Caco-2 (cell line): ENCODE measurements at regions not wholly inside any gene's neighbourhood (a gene's known extent, or its start where the extent isn't known, plus 50 kb on each side); places are given as distances from the start of the nearest gene placed in this dataset.

Experiments
- BruUV-seq: library from RNA; stranded (reverse); fragments of 400-500 nt; replicated peaks from 2 replicates; lab custom pipeline; 2021; lab: Mats Ljungman, UMichigan
- CTCF ChIA-PET: fragments of 300-600 bp; sonication (Branson Sonifier 250); formaldehyde crosslinking; loops from one replicate; lab custom pipeline; 2022; ENCODE audit warnings: antibody characterized with exemption; lab: Charles Lee
- POLR2A ChIA-PET: fragments of 300-600 bp; sonication (Branson Sonifier 250); formaldehyde crosslinking; loops from one replicate; lab custom pipeline; 2022; ENCODE audit warnings: antibody characterized with exemption; lab: Charles Lee
- DNase-seq, 2 experiments: peaks; one replicate each; pipeline versions ENCODE4 v3.0.0 to v3.0.0-alpha.2; 2020 to 2022
- H3K27me3 ChIP-seq: replicated peaks from 2 replicates; pipeline ENCODE4 v1.6.0; 2011; ENCODE audit warnings: low read length; ENCODE audit not compliant: control insufficient read depth, insufficient read depth
- H3K36me3 ChIP-seq: 2 replicates; pipeline ENCODE4 v1.5.1; 2011; ENCODE audit warnings: low read length; ENCODE audit not compliant: control insufficient read depth, insufficient read depth
- H3K4me1 ChIP-seq: fragments of 250-450 bp; sonication (Bioruptor Pico); 2 replicates; pipeline ENCODE4 v1.5.1; 2020; ENCODE audit warnings: mild to moderate bottlenecking
- H3K4me3 ChIP-seq: 2 replicates; pipeline ENCODE4 v1.5.1; 2011; ENCODE audit warnings: low read depth, mild to moderate bottlenecking, control low read depth, low read length
- H3K9me3 ChIP-seq: fragments of 250-450 bp; sonication (Bioruptor Pico); 2 replicates; pipeline ENCODE4 v1.5.1; 2020; ENCODE audit warnings: mild to moderate bottlenecking, moderate library complexity
- H3K27ac Mint-ChIP-seq: one replicate; pipeline ENCODE4 v1.8.0; 2022; ENCODE audit warnings: mixed read lengths; ENCODE audit not compliant: unreplicated experiment
- H3K27me3 Mint-ChIP-seq: one replicate; pipeline ENCODE4 v1.8.0; 2022; ENCODE audit warnings: mixed read lengths; ENCODE audit not compliant: insufficient read depth, unreplicated experiment
- H3K36me3 Mint-ChIP-seq: one replicate; pipeline ENCODE4 v1.8.0; 2022; ENCODE audit warnings: mild to moderate bottlenecking, mixed read lengths; ENCODE audit not compliant: insufficient read depth, unreplicated experiment
- H3K4me1 Mint-ChIP-seq: one replicate; pipeline ENCODE4 v1.8.0; 2022; ENCODE audit warnings: low read depth, mixed read lengths; ENCODE audit not compliant: unreplicated experiment
- H3K4me3 Mint-ChIP-seq: one replicate; pipeline ENCODE4 v1.8.0; 2022; ENCODE audit warnings: mild to moderate bottlenecking, moderate library complexity, mixed read lengths; ENCODE audit not compliant: unreplicated experiment
- H3K9me3 Mint-ChIP-seq: one replicate; pipeline ENCODE4 v1.8.0; 2022; ENCODE audit warnings: mixed read lengths; ENCODE audit not compliant: unreplicated experiment
- CTCF ChIP-seq, 2 experiments: fragments of 200-600 bp in 1 of 2; IDR thresholded peaks; 1 replicate in 1 of 2; 2 replicates in 1 of 2; pipeline versions ENCODE4 v1.5.1 to v1.8.0; 2011 to 2022; ENCODE audit warnings: antibody characterized with exemption in 1 of 2, control low read depth in 1 of 2, inconsistent platforms in 1 of 2, low read depth in 1 of 2, low read length in 1 of 2, mild to moderate bottlenecking in 1 of 2, moderate library complexity in 1 of 2; ENCODE audit not compliant: insufficient read depth in 1 of 2, severe bottlenecking in 1 of 2, unreplicated experiment in 1 of 2
- intact Hi-C: fragments of 100-400 bp; cut with micrococcal nuclease; formaldehyde crosslinking; loops from one replicate; pipeline ENCODE4 v1.10.0; 2022; ENCODE audit not compliant: unreplicated experiment

DNA sequence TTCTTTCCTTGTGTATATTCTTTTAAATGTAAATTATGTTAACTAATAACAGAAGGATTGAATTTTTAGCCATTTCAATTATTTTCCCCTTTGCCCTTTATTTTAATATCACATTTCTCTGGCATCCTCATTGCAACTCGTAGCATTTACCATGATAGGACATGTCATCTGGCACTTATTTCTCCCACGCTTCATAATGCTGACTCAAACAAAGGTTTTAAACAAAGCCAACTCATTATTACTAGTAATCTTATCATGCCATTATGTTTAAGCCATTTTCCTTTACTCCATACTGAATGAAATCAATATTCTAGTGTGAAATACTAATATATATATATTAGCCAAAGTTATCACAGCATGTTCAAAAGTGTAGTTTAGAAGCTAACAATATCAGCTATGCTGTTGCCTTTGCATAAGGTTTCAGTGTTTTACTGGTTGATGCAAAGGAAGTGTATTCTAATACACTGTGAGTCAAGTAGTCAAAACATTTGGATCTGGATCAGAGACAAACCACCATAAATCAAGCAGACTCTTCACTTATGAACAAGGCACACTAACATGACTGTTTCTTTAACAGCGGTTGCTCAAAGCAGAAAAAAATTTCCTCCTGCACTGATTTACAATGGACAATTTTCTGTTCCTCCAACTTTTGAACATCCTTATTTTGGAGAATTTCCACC is 281.6 kb downstream of the SLC7A11 start:
- no peak overlapping the region for H3K27ac Mint-ChIP-seq
- Histone ChIP-seq H3K27me3 (no peaks in the 10 kb centered on the region), H3K9me3 (no peaks in the 10 kb centered on the region), H3K4me1 (no peaks in the 10 kb centered on the region), H3K36me3 (no peaks in the 10 kb centered on the region), H3K4me3 (no peak overlapping the region)
- DNase-seq, result no peak
- H3K4me1 Mint-ChIP-seq, result no peaks in the 10 kb centered on the region
- ChIA-PET POLR2A (no interaction called here), CTCF (no interaction called here)
- H3K27me3 Mint-ChIP-seq, result peaks cover 7% of the 10 kb centered on the region
- intact Hi-C loops, result no loop called here
- no peak for TF ChIP-seq CTCF (IDR thresholded peaks at IDR 0.05; ENCODE audit: insufficient read depth in 1 of 2, low read depth in 1 of 2, low read length in 1 of 2, severe bottlenecking in 1 of 2, unreplicated experiment in 1 of 2)
- H3K9me3 Mint-ChIP-seq, result no peaks in the 10 kb centered on the region
- H3K36me3 Mint-ChIP-seq, result no peaks in the 10 kb centered on the region
- H3K4me3 Mint-ChIP-seq, result no peak overlapping the region
- BruUV-seq, result no TSS peak

GRCh38 chr4:137957806-137958205 is 284.3 kb downstream of the SLC7A11 start:
- H3K36me3 Mint-ChIP-seq, result no peaks in the 10 kb centered on the region
- Histone ChIP-seq H3K9me3 (no peaks in the 10 kb centered on the region), H3K4me3 (no peak overlapping the region), H3K4me1 (no peaks in the 10 kb centered on the region), H3K36me3 (no peaks in the 10 kb centered on the region), H3K27me3 (no peaks in the 10 kb centered on the region)
- no peaks in the 10 kb centered on the region for H3K4me1 Mint-ChIP-seq
- CTCF ChIA-PET, result no interaction called here
- no peak for TF ChIP-seq CTCF (IDR thresholded peaks at IDR 0.05; ENCODE audit: insufficient read depth in 1 of 2, low read depth in 1 of 2, low read length in 1 of 2, severe bottlenecking in 1 of 2, unreplicated experiment in 1 of 2)
- H3K4me3 Mint-ChIP-seq, result no peak overlapping the region
- H3K27me3 Mint-ChIP-seq, result peaks cover 13% of the 10 kb centered on the region
- no peaks in the 10 kb centered on the region for H3K9me3 Mint-ChIP-seq
- POLR2A ChIA-PET, result no interaction called here
- intact Hi-C loops, result no loop called here
- DNase-seq, result no peak
- H3K27ac Mint-ChIP-seq, result no peak overlapping the region
- no TSS peak for BruUV-seq

DNA sequence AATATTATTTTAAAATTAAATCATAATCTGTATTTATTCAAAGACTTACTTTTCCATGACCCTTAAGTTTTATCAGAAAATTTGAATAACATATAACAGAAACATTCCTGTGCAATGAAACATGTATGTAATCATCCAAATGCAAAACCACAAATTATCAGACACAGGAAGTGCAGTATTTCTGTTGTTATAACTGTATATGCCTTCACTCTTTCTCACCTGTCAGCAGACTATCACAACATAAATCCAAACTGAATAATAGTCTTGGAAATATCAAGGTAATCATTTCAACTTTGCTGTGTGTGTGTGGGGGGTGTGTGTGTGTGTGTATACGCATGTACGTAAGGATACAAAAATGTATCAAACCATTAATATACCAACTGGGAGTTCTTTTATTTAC is 285.9 kb downstream of the SLC7A11 start:
- H3K27me3 Mint-ChIP-seq, result peaks cover 13% of the 10 kb centered on the region
- Histone ChIP-seq H3K27me3 (no peaks in the 10 kb centered on the region), H3K4me1 (no peaks in the 10 kb centered on the region), H3K4me3 (no peak overlapping the region), H3K9me3 (no peaks in the 10 kb centered on the region), H3K36me3 (no peaks in the 10 kb centered on the region)
- TF ChIP-seq CTCF (IDR thresholded peaks at IDR 0.05; ENCODE audit: insufficient read depth in 1 of 2, low read depth in 1 of 2, low read length in 1 of 2, severe bottlenecking in 1 of 2, unreplicated experiment in 1 of 2), result no peak
- no peaks in the 10 kb centered on the region for H3K4me1 Mint-ChIP-seq
- no peak for DNase-seq
- BruUV-seq, result no TSS peak
- intact Hi-C loops, result no loop called here
- H3K4me3 Mint-ChIP-seq, result no peak overlapping the region
- no peak overlapping the region for H3K27ac Mint-ChIP-seq
- H3K36me3 Mint-ChIP-seq, result no peaks in the 10 kb centered on the region
- H3K9me3 Mint-ChIP-seq, result no peaks in the 10 kb centered on the region
- ChIA-PET CTCF (no interaction called here), POLR2A (no interaction called here)
